Panc1 (cell line): ENCODE measurements at regions not wholly inside any gene's neighbourhood (a gene's known extent, or its start where the extent isn't known, plus 50 kb on each side); places are given as distances from the start of the nearest gene placed in this dataset.

ENCODE experiments used
- ATAC-seq: fragments of 200-7000 bp; cut with Tn5 transposase; 2 replicates; pipeline ENCODE4 v1.9.1; 2020; ENCODE audit warnings: mild to moderate bottlenecking, moderate library complexity
- BruUV-seq: library from RNA; stranded (reverse); fragments of 400-500 nt; replicated peaks from 2 replicates; lab custom pipeline; 2021; lab: Mats Ljungman, UMichigan
- CTCF ChIA-PET: fragments of 300-600 bp; sonication (Branson Sonifier 250); formaldehyde crosslinking; loops from one replicate; lab custom pipeline; 2022; ENCODE audit warnings: antibody characterized with exemption; lab: Charles Lee
- POLR2A ChIA-PET: fragments of 300-600 bp; sonication (Branson Sonifier 250); formaldehyde crosslinking; loops from one replicate; lab custom pipeline; 2022; ENCODE audit warnings: antibody characterized with exemption; lab: Charles Lee
- DNase-seq: peaks from one replicate; pipeline ENCODE4 v3.0.0-alpha.2; 2010; ENCODE audit warnings: low read depth, low spot score
- H3K27ac ChIP-seq: 2 replicates; pipeline ENCODE4 v1.5.1; 2011; ENCODE audit warnings: mild to moderate bottlenecking, low read length, inconsistent platforms
- H3K27me3 ChIP-seq: fragments of 200-500 bp; sonication (Bioruptor generic); 2 replicates; pipeline ENCODE4 v1.6.0; 2014; ENCODE audit warnings: low read length, inconsistent platforms; ENCODE audit not compliant: control insufficient read depth, insufficient read depth
- H3K36me3 ChIP-seq: fragments of 200-500 bp; sonication (Bioruptor generic); 2 replicates; pipeline ENCODE4 v1.5.1; 2014; ENCODE audit warnings: inconsistent platforms, mild to moderate bottlenecking, low read length, moderate library complexity; ENCODE audit not compliant: control insufficient read depth, insufficient read depth
- H3K4me1 ChIP-seq: 2 replicates; pipeline ENCODE4 v1.5.1; 2011; ENCODE audit warnings: inconsistent platforms, mild to moderate bottlenecking, low read length, moderate library complexity; ENCODE audit not compliant: control insufficient read depth, insufficient read depth
- H3K4me3 ChIP-seq, 2 experiments: 2 replicates each; pipeline ENCODE4 v1.5.1; 2011 to 2012; ENCODE audit warnings: low read depth in 2 of 2, low read length in 2 of 2, mild to moderate bottlenecking in 2 of 2, inconsistent platforms in 1 of 2, moderate library complexity in 1 of 2
- H3K9me3 ChIP-seq: fragments of 200-500 bp; sonication (Bioruptor generic); 2 replicates; pipeline ENCODE4 v1.5.1; 2014; ENCODE audit warnings: low read depth, mild to moderate bottlenecking, inconsistent platforms, low read length, moderate library complexity; ENCODE audit not compliant: control insufficient read depth, insufficient read depth
- POLR2AphosphoS5 ChIP-seq: IDR thresholded peaks from 2 replicates; pipeline ENCODE4 v1.6.1; 2012; ENCODE audit warnings: mild to moderate bottlenecking, low read depth, low read length, moderate library complexity
- REST ChIP-seq, 2 experiments: IDR thresholded peaks; 2 replicates each; pipeline ENCODE4 v1.6.1; 2011 to 2012; ENCODE audit warnings: low read depth in 2 of 2, control low read depth in 1 of 2, low read length in 1 of 2, mild to moderate bottlenecking in 1 of 2, moderate library complexity in 1 of 2; ENCODE audit not compliant: insufficient read depth in 1 of 2
- SIN3A ChIP-seq: IDR thresholded peaks from 2 replicates; pipeline ENCODE4 v1.6.1; 2012; ENCODE audit warnings: low read depth, mild to moderate bottlenecking, low read length, moderate library complexity, borderline replicate concordance; ENCODE audit not compliant: insufficient read depth
- TCF7L2 ChIP-seq: IDR thresholded peaks from 2 replicates; pipeline ENCODE4 v1.6.1; 2011; ENCODE audit warnings: mild to moderate bottlenecking, low read depth, low read length, inconsistent platforms
- in situ Hi-C: cut with HindIII; loops from 2 replicates; pipeline ENCODE4 v1.10.0; 2016; ENCODE audit warnings: low sequenced_read_pairs, low pct_unique_long_range_greater_than_20kb
- intact Hi-C: fragments of 100-400 bp; cut with micrococcal nuclease; formaldehyde crosslinking; loops from one replicate; pipeline ENCODE4 v1.10.0; 2022; ENCODE audit not compliant: unreplicated experiment
- TF ChIP-seq, protein P1 (sequence below): fragments of 450-650 bp; IDR thresholded peaks from 2 replicates; pipeline ENCODE4 v1.5.1; 2017; ENCODE audit warnings: mild to moderate bottlenecking

DNA sequence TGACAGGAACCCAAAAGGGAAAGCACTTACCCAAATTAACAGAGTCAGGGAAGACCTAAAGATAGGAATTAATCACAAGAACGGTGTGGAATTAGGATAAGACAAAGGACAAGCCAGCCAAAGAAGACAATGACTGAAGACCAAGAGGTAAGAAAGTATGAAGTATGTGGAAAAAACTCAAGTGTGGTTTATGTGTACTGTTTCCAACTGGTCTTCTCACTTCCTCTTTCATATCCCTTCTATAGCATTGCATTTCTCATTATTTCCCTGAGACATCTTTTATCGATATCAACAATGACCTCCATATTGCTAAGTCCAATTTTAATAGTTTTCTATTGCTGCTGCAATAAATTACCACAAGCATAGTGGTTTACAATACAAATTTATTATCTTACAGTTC, 313.5 kb upstream of the SLC39A10 start:
- no peaks in the 10 kb centered on the region for H3K36me3 ChIP-seq
- intact Hi-C loops (no loop called here), in situ Hi-C loops (no loop called here)
- H3K4me1 ChIP-seq = no peaks in the 10 kb centered on the region
- no peaks in the 10 kb centered on the region for H3K9me3 ChIP-seq
- TF ChIP-seq POLR2AphosphoS5 = no peak
- TF ChIP-seq REST (IDR thresholded peaks at IDR 0.05; ENCODE audit: insufficient read depth in 1 of 2, low read depth in 2 of 2, low read length in 1 of 2) = no peak
- TF ChIP-seq TCF7L2 = no peak
- no peak for TF ChIP-seq SIN3A
- TF ChIP-seq, protein P1, sequence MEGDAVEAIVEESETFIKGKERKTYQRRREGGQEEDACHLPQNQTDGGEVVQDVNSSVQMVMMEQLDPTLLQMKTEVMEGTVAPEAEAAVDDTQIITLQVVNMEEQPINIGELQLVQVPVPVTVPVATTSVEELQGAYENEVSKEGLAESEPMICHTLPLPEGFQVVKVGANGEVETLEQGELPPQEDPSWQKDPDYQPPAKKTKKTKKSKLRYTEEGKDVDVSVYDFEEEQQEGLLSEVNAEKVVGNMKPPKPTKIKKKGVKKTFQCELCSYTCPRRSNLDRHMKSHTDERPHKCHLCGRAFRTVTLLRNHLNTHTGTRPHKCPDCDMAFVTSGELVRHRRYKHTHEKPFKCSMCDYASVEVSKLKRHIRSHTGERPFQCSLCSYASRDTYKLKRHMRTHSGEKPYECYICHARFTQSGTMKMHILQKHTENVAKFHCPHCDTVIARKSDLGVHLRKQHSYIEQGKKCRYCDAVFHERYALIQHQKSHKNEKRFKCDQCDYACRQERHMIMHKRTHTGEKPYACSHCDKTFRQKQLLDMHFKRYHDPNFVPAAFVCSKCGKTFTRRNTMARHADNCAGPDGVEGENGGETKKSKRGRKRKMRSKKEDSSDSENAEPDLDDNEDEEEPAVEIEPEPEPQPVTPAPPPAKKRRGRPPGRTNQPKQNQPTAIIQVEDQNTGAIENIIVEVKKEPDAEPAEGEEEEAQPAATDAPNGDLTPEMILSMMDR = no peak
- BruUV-seq = no TSS peak
- H3K4me3 ChIP-seq = no peak overlapping the region
- H3K27me3 ChIP-seq = no peaks in the 10 kb centered on the region
- ChIA-PET CTCF (no interaction called here), POLR2A (no interaction called here)
- H3K27ac ChIP-seq = no peak overlapping the region
- ATAC-seq (no peak), DNase-seq (no peak)

GRCh38 chr2:195342061-195342460, 315.0 kb upstream of the SLC39A10 start:
- Histone ChIP-seq H3K4me1 (no peaks in the 10 kb centered on the region), H3K4me3 (no peak overlapping the region), H3K27me3 (no peaks in the 10 kb centered on the region), H3K27ac (no peak overlapping the region), H3K9me3 (no peaks in the 10 kb centered on the region), H3K36me3 (no peaks in the 10 kb centered on the region)
- CTCF ChIA-PET = no interaction called here
- in situ Hi-C loops = no loop called here
- BruUV-seq = no TSS peak
- TF ChIP-seq TCF7L2 (no peak), REST (IDR thresholded peaks at IDR 0.05; ENCODE audit: insufficient read depth in 1 of 2, low read depth in 2 of 2, low read length in 1 of 2) (no peak), POLR2AphosphoS5 (no peak), SIN3A (no peak)
- DNase-seq = no peak
- POLR2A ChIA-PET = no interaction called here
- intact Hi-C loops = no loop called here
- no peak for ATAC-seq
